Cardiac muscle cell (in vitro differentiated cells and primary cell): ENCODE measurements at regions not wholly inside any gene's neighbourhood (a gene's known extent, or its start where the extent isn't known, plus 50 kb on each side); places are given as distances from the start of the nearest gene placed in this dataset.

Source experiments
- DNase-seq, 2 donors: peaks; one replicate each; pipeline versions ENCODE4 v3.0.0 to v3.0.0-alpha.2; 2010 to 2017; ENCODE audit warnings: low read depth in 1 of 2, low spot score in 1 of 2
- H3K27ac ChIP-seq: fragments of 200-600 bp; sonication (generic); 2 replicates; pipeline ENCODE4 v1.5.1; 2016
- H3K27me3 ChIP-seq: fragments of 200-600 bp; sonication (generic); 2 replicates; pipeline ENCODE4 v1.6.0; 2016; ENCODE audit warnings: control low read depth
- H3K36me3 ChIP-seq: fragments of 200-600 bp; sonication (generic); 2 replicates; pipeline ENCODE4 v1.5.1; 2016; ENCODE audit warnings: control low read depth
- H3K4me1 ChIP-seq: fragments of 200-600 bp; sonication (generic); 2 replicates; pipeline ENCODE4 v1.8.1; 2017; ENCODE audit warnings: low read depth, mild to moderate bottlenecking, mixed run types
- H3K4me3 ChIP-seq: fragments of 200-600 bp; sonication (generic); 2 replicates; pipeline ENCODE4 v1.5.1; 2016; ENCODE audit warnings: mild to moderate bottlenecking
- H3K9me3 ChIP-seq: fragments of 200-600 bp; sonication (generic); 2 replicates; pipeline ENCODE4 v1.5.1; 2017; ENCODE audit warnings: low read depth, mild to moderate bottlenecking, control low read depth
- TF ChIP-seq, protein P1 (sequence below): IDR thresholded peaks from 2 replicates; pipeline ENCODE4 v1.5.1; 2012; ENCODE audit warnings: low read depth, mild to moderate bottlenecking, low read length

DNA sequence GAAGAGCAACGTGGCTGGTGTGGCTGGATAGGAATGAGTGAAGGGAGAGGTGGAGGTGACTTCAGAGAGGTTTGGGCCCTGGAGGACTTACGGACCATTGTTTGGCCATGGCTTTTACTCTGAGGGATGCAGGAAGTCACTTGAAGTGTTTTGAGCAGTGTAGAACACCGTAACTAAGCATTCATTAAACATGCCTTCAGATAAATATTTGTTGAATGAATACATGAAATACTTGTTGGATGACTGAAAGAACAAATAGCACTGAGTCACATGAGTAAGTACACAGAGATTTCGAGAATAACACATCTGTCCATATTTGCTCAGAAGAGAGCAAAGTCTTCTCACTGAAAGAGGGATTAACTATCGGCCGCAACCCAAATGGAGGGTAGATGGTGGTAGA, 182.7 kb upstream of the SNX19 start:
- no peak for DNase-seq
- Histone ChIP-seq H3K36me3 (no peaks in the 10 kb centered on the region), H3K9me3 (no peaks in the 10 kb centered on the region), H3K27me3 (no peaks in the 10 kb centered on the region), H3K4me3 (no peak overlapping the region), H3K27ac (no peak overlapping the region), H3K4me1 (no peaks in the 10 kb centered on the region)
- TF ChIP-seq, protein P1, sequence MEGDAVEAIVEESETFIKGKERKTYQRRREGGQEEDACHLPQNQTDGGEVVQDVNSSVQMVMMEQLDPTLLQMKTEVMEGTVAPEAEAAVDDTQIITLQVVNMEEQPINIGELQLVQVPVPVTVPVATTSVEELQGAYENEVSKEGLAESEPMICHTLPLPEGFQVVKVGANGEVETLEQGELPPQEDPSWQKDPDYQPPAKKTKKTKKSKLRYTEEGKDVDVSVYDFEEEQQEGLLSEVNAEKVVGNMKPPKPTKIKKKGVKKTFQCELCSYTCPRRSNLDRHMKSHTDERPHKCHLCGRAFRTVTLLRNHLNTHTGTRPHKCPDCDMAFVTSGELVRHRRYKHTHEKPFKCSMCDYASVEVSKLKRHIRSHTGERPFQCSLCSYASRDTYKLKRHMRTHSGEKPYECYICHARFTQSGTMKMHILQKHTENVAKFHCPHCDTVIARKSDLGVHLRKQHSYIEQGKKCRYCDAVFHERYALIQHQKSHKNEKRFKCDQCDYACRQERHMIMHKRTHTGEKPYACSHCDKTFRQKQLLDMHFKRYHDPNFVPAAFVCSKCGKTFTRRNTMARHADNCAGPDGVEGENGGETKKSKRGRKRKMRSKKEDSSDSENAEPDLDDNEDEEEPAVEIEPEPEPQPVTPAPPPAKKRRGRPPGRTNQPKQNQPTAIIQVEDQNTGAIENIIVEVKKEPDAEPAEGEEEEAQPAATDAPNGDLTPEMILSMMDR: no peak

DNA sequence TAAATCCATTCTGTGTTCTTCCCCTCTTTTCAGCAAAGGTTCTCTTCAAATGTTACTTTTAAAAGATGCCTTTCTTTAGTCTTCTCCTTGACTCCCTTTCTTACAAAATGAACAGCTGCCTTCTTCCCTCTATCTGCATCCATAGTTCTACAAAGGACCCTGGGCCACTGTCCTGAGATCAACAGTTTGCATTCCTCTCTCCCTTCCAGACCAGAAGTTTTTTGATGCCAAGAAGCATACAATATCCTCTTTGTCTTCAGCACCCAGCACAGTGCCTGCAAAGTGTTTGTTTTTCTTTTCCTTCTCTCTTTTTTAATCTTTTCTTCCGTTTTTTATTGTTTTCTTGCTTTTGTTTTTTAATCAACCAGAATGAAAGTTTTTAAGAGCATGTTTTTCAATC, 183.5 kb upstream of the SNX19 start:
- H3K9me3 ChIP-seq: no peaks in the 10 kb centered on the region
- peak in 1 of 2 donors; percentile 1 for DNase-seq
- H3K36me3 ChIP-seq: no peaks in the 10 kb centered on the region
- H3K27me3 ChIP-seq: no peaks in the 10 kb centered on the region
- no peaks in the 10 kb centered on the region for H3K4me1 ChIP-seq
- no peak overlapping the region for H3K27ac ChIP-seq
- TF ChIP-seq, protein P1: no peak
- H3K4me3 ChIP-seq: no peak overlapping the region

DNA sequence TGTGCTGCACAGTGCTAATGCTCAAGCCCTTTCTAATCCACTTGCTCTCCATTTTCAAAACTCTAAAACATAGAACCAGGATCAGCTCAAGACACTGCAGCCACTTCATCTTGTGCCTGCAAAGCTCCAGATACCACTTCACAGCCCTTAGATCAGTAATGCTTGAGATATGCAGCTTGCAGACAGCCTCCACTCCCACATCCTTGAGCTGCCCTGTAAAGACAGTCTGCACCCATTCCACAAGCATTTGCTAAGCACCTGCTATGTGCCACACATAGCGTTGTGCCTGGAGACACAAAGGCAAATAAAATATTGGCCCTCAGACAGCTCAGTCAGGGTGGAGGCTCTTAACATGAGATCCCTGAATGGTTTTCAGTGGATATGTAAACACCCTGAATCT, 192.5 kb upstream of the SNX19 start:
- H3K36me3 ChIP-seq: no peaks in the 10 kb centered on the region
- H3K9me3 ChIP-seq: no peaks in the 10 kb centered on the region
- no peak overlapping the region for H3K27ac ChIP-seq
- TF ChIP-seq, protein P1: no peak
- no peak for DNase-seq
- no peaks in the 10 kb centered on the region for H3K4me1 ChIP-seq
- H3K27me3 ChIP-seq: no peaks in the 10 kb centered on the region
- no peak overlapping the region for H3K4me3 ChIP-seq

DNA sequence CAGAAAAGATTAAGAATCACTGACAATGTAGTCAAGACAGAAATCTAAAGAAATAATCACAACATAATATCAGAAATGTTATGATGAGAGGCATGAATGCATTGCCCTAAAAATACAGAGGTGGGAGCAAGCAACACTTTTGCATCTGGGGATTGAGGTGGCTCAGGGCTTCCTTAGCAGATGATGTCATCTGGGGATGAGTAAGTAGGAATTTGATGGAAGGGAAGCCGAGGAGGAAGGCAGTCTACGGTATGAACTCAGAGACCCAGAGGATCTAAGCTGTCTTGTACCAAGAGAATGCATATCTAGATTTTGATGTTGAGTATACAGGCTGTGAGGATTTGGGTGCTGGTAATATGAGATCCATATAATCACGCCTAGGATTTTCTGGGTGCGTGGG, 193.0 kb upstream of the SNX19 start:
- TF ChIP-seq, protein P1: no peak
- Histone ChIP-seq H3K27ac (no peak overlapping the region), H3K36me3 (no peaks in the 10 kb centered on the region), H3K9me3 (no peaks in the 10 kb centered on the region), H3K4me1 (no peaks in the 10 kb centered on the region), H3K4me3 (no peak overlapping the region), H3K27me3 (no peaks in the 10 kb centered on the region)
- DNase-seq: no peak

DNA sequence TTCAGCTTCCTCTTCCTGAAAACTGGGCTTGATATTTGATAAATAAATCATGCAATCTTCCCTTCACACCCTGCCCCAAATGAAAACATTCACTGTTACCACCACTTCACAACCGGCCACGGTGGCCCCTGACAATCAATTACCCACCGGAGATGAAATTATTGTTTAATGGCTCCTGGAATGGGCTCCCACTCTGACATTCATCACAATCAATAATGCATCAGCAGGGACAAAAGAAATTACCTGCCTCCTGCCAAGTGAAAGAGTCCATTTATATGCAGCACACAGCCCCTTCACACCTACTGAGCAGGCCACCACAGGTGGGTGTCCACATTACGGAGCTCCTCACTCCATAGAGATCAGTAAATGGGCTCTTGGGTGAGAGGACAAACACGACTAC, 193.5 kb upstream of the SNX19 start:
- DNase-seq: no peak
- no peaks in the 10 kb centered on the region for H3K36me3 ChIP-seq
- no peaks in the 10 kb centered on the region for H3K9me3 ChIP-seq
- TF ChIP-seq, protein P1: no peak
- no peaks in the 10 kb centered on the region for H3K4me1 ChIP-seq
- H3K27me3 ChIP-seq: no peaks in the 10 kb centered on the region
- H3K4me3 ChIP-seq: no peak overlapping the region
- no peak overlapping the region for H3K27ac ChIP-seq

DNA sequence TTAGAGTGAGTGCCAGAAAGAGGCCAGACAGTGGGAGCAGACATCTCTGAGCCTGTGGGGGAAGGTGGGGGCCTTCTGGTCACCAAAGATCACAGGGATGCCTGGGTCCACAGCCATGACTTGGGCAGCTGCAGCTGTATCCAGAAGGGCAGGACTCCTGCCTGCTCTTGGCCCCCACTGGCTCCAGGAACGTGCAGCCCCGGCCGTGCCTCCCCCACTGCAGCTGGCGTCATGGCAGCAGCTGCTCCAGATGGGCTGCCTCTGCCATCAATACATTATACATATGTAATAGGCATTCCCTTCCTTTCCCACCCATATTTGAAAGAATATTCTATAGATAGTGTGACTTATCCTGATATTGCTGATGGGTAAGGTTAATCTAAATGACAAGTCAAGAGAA, 195.5 kb upstream of the SNX19 start:
- Histone ChIP-seq H3K36me3 (no peaks in the 10 kb centered on the region), H3K4me3 (no peak overlapping the region), H3K4me1 (no peaks in the 10 kb centered on the region), H3K9me3 (no peaks in the 10 kb centered on the region), H3K27ac (no peak overlapping the region), H3K27me3 (no peaks in the 10 kb centered on the region)
- no peak for DNase-seq
- TF ChIP-seq, protein P1: no peak
